ENCODE measurements at regions not wholly inside any gene's neighbourhood (a gene's known extent, or its start where the extent isn't known, plus 50 kb on each side); places are given as distances from the start of the nearest gene placed in this dataset.
A peak's percentile ranks its signal among the peaks of the same experiment; 100 is the strongest.

- peak; percentile 25 for DNase-seq (ENCODE audit: low read depth)
These were observed 181.1 kb downstream of the SEC14L1 start for GRCh38 chr17:77321649-77322513.

GRCh38 chr17:77322514-77323412, 182.0 kb downstream of the SEC14L1 start:
- peak; percentile 100 for DNase-seq (ENCODE audit: low read depth)

- DNase-seq (ENCODE audit: low read depth): peak; percentile 82
These were observed 182.8 kb downstream of the SEC14L1 start for GRCh38 chr17:77323413-77324171.

- DNase-seq (ENCODE audit: low read depth): no peak
These were observed 183.5 kb downstream of the SEC14L1 start for GRCh38 chr17:77324227-77324626.

GRCh38 chr17:77325577-77326075, 184.9 kb downstream of the SEC14L1 start:
- DNase-seq (ENCODE audit: low read depth): peak; percentile 24

- DNase-seq (ENCODE audit: low read depth): no peak
These were observed 185.4 kb downstream of the SEC14L1 start for GRCh38 chr17:77326076-77326591.

GRCh38 chr17:77326636-77327035, 185.9 kb downstream of the SEC14L1 start:
- DNase-seq (ENCODE audit: low read depth): no peak

GRCh38 chr17:77327181-77327565, 186.4 kb downstream of the SEC14L1 start:
- DNase-seq (ENCODE audit: low read depth): no peak

GRCh38 chr17:77327566-77328464, 187.0 kb downstream of the SEC14L1 start:
- no peak for DNase-seq (ENCODE audit: low read depth)

GRCh38 chr17:77328823-77329740, 188.3 kb downstream of the SEC14L1 start:
- DNase-seq (ENCODE audit: low read depth): no peak

GRCh38 chr17:77329741-77330531, 189.2 kb downstream of the SEC14L1 start:
- DNase-seq (ENCODE audit: low read depth): no peak

GRCh38 chr17:77330602-77331081, 189.9 kb downstream of the SEC14L1 start:
- DNase-seq (ENCODE audit: low read depth): no peak

- DNase-seq (ENCODE audit: low read depth): peak; percentile 80
These were observed 190.6 kb downstream of the SEC14L1 start for GRCh38 chr17:77331301-77331864.

GRCh38 chr17:77332034-77332971, 191.5 kb downstream of the SEC14L1 start:
- DNase-seq (ENCODE audit: low read depth): no peak

- DNase-seq (ENCODE audit: low read depth): peak; percentile 93
These were observed 192.4 kb downstream of the SEC14L1 start for GRCh38 chr17:77332981-77333685.

- no peak for DNase-seq (ENCODE audit: low read depth)
These were observed 196.4 kb downstream of the SEC14L1 start for GRCh38 chr17:77337150-77337549.

Data from fibroblast of gingiva (primary cell).